HepG2 (cell line): ENCODE measurements at regions not wholly inside any gene's neighbourhood (a gene's known extent, or its start where the extent isn't known, plus 50 kb on each side); places are given as distances from the start of the nearest gene placed in this dataset.

ENCODE experiments used
- ATAC-seq: fragments of 200-7000 bp; cut with Tn5 transposase; 3 replicates; pipeline ENCODE4 v1.9.1; 2020; ENCODE audit warnings: mild to moderate bottlenecking, moderate library complexity
- BruUV-seq: library from RNA; stranded (reverse); fragments of 400-500 nt; replicated peaks from 2 replicates; lab custom pipeline; 2021; lab: Mats Ljungman, UMichigan
- CTCF ChIA-PET: fragments of 300-600 bp; formaldehyde crosslinking; extraction: SDS; loops from one replicate; lab custom pipeline; 2021; ENCODE audit warnings: low total read pairs, inconsistent platforms, low intra/inter-chr PET ratio; lab: Yijun Ruan, JAX
- POLR2A ChIA-PET: fragments of 350-600 bp; sonication (Branson Sonifier 250); formaldehyde crosslinking; loops from one replicate; lab custom pipeline; 2020; ENCODE audit warnings: antibody characterized with exemption, inconsistent platforms; lab: Yijun Ruan, JAX
- DNase-seq: peaks from one replicate; pipeline ENCODE4 v3.0.0-alpha.2; 2015; ENCODE audit warnings: low spot score
- FAIRE-seq: peaks from 3 replicates; lab custom pipeline; 2011; peaks lifted over from hg19 to GRCh38; lab: Jason Lieb, UNC
- H2AFZ ChIP-seq: one replicate; pipeline ENCODE4 v1.6.1; 2011; ENCODE audit warnings: low read length, inconsistent platforms
- H3K27ac ChIP-seq: fragments of 300-600 bp; 3 replicates; pipeline ENCODE4 v1.8.0; 2011; ENCODE audit warnings: mixed run types, mild to moderate bottlenecking, mixed read lengths, low read length, inconsistent platforms; ENCODE audit not compliant: insufficient read depth; ENCODE audit errors: extremely low read length
- H3K27me3 ChIP-seq, 2 experiments: fragments of 200-600 bp in 1 of 2; 2 replicates in 1 of 2; 3 replicates in 1 of 2; pipeline versions ENCODE4 v1.6.0 to v1.8.0; 2011; ENCODE audit warnings: low read length in 2 of 2, mild to moderate bottlenecking in 2 of 2, moderate library complexity in 2 of 2, inconsistent platforms in 1 of 2; ENCODE audit not compliant: insufficient read depth in 2 of 2, control insufficient read depth in 1 of 2
- H3K36me3 ChIP-seq, 2 experiments: fragments of 200-600 bp in 1 of 2; replicated peaks in 1 of 2; 2 replicates in 1 of 2; 3 replicates in 1 of 2; pipeline versions ENCODE4 v1.5.1 to v1.8.0; 2011; ENCODE audit warnings: low read length in 2 of 2, inconsistent platforms in 1 of 2; ENCODE audit not compliant: insufficient read depth in 2 of 2, control insufficient read depth in 1 of 2
- H3K4me1 ChIP-seq: 2 replicates; pipeline ENCODE4 v1.5.1; 2012; ENCODE audit warnings: low read length, inconsistent platforms; ENCODE audit not compliant: insufficient read depth
- H3K4me2 ChIP-seq: 2 replicates; pipeline ENCODE4 v1.6.0; 2011; ENCODE audit warnings: low read depth, low read length, inconsistent platforms
- H3K4me3 ChIP-seq, 3 experiments: fragments of 200-600 bp in 1 of 3; sonication (generic), shearing (Covaris generic) in 1 of 3; replicated peaks in 1 of 3; 2 replicates each; pipeline ENCODE4 v1.5.1; 2011 to 2016; ENCODE audit warnings: low read length in 3 of 3, inconsistent platforms in 2 of 3, low read depth in 2 of 3, mild to moderate bottlenecking in 2 of 3, control low read depth in 1 of 3, mixed read lengths in 1 of 3; ENCODE audit not compliant: insufficient read depth in 1 of 3
- H3K79me2 ChIP-seq: one replicate; pipeline ENCODE4 v1.6.1; 2011; ENCODE audit warnings: low read length, inconsistent platforms; ENCODE audit not compliant: insufficient read depth
- H3K9ac ChIP-seq: 2 replicates; pipeline ENCODE4 v1.6.0; 2011; ENCODE audit warnings: mild to moderate bottlenecking, low read depth, low read length, inconsistent platforms; ENCODE audit not compliant: insufficient read depth
- H3K9me3 ChIP-seq: 2 replicates; pipeline ENCODE4 v1.5.1; 2012; ENCODE audit warnings: mild to moderate bottlenecking, low read length
- H4K20me1 ChIP-seq: 2 replicates; pipeline ENCODE4 v1.6.0; 2011; ENCODE audit warnings: inconsistent platforms, mild to moderate bottlenecking, low read length, moderate library complexity; ENCODE audit not compliant: insufficient read depth
- BATF2 ChIP-seq: sonication (generic); formaldehyde crosslinking; IDR thresholded peaks from 2 replicates; pipeline ENCODE4 v1.8.0; 2022; ENCODE audit warnings: mild to moderate bottlenecking, missing genetic modification reagents, moderate library complexity
- BRD4 ChIP-seq: sonication (generic); formaldehyde crosslinking; IDR thresholded peaks from 2 replicates; pipeline ENCODE4 v1.4.0; 2020; ENCODE audit warnings: missing genetic modification reagents
- FIP1L1 ChIP-seq: fragments of 200-400 bp; formaldehyde crosslinking; IDR thresholded peaks from 2 replicates; pipeline ENCODE4 v1.6.1; 2018; ENCODE audit warnings: low read depth, mild to moderate bottlenecking, low read length, moderate library complexity, borderline replicate concordance; ENCODE audit not compliant: insufficient read depth
- KDM6A ChIP-seq: IDR thresholded peaks from 2 replicates; pipeline ENCODE4 v1.6.1; 2016; ENCODE audit warnings: low read depth
- MAFF ChIP-seq: IDR thresholded peaks from 2 replicates; pipeline ENCODE4 v1.6.1; 2011; ENCODE audit warnings: low read depth, low read length, improper control_type of control experiment
- MTA1 ChIP-seq: sonication (generic); formaldehyde crosslinking; IDR thresholded peaks from 2 replicates; pipeline ENCODE4 v1.4.0; 2020; ENCODE audit warnings: missing genetic modification reagents, mild to moderate bottlenecking, borderline replicate concordance
- NCOA1 ChIP-seq: sonication (generic); formaldehyde crosslinking; IDR thresholded peaks from 2 replicates; pipeline ENCODE4 v1.9.0; 2021; ENCODE audit warnings: missing genetic modification reagents
- RNF219 ChIP-seq: sonication (generic); formaldehyde crosslinking; IDR thresholded peaks from 2 replicates; pipeline ENCODE4 v1.5.0; 2020; ENCODE audit warnings: mild to moderate bottlenecking, missing genetic modification reagents
- ZNF577 ChIP-seq: sonication (generic); formaldehyde crosslinking; IDR thresholded peaks from 2 replicates; pipeline ENCODE4 v1.4.0; 2020; ENCODE audit warnings: mild to moderate bottlenecking, low read depth, missing genetic modification reagents, borderline replicate concordance
- ZNF724P ChIP-seq: sonication (generic); formaldehyde crosslinking; IDR thresholded peaks from 2 replicates; pipeline ENCODE4 v1.8.0; 2022; ENCODE audit warnings: missing genetic modification reagents, borderline replicate concordance
- ZNF773 ChIP-seq: sonication (generic); formaldehyde crosslinking; IDR thresholded peaks from 2 replicates; pipeline ENCODE4 v1.4.0; 2020; ENCODE audit warnings: missing genetic modification reagents, borderline replicate concordance
- WGBS: methylation state at CpG from one replicate; pipeline ENCODE4 v1.1.6; 2017; ENCODE audit warnings: low lambda C conversion rate; 5-methylcytosine and 5-hydroxymethylcytosine counted together
- in situ Hi-C: cut with HindIII; loops from 2 replicates; pipeline ENCODE4 v1.10.0; 2017; ENCODE audit warnings: low pct_unique_long_range_greater_than_20kb; ENCODE audit not compliant: extremely low pct_ligation_motif_present
- intact Hi-C: fragments of 100-400 bp; cut with micrococcal nuclease; formaldehyde crosslinking; loops from one replicate; pipeline ENCODE4 v1.10.0; 2022; ENCODE audit not compliant: unreplicated experiment
- TF ChIP-seq, protein P1 (sequence below): sonication (generic); formaldehyde crosslinking; IDR thresholded peaks from 2 replicates; pipeline ENCODE4 v1.4.0; 2020; ENCODE audit warnings: mild to moderate bottlenecking, missing genetic modification reagents
- TF ChIP-seq, protein P2 (sequence below): sonication (generic); formaldehyde crosslinking; IDR thresholded peaks from 2 replicates; pipeline ENCODE4 v1.4.0; 2020; ENCODE audit warnings: missing genetic modification reagents

GRCh38 chr12:21026302-21026701 is 104.7 kb upstream of the SLCO1B1 start:
- ATAC-seq (no peak), DNase-seq (no peak)
- in situ Hi-C loops, result no loop called here
- Histone ChIP-seq H3K36me3 (no peaks in the 10 kb centered on the region), H3K79me2 (no peaks in the 10 kb centered on the region), H3K9me3 (peaks cover 59% of the 10 kb centered on the region), H4K20me1 (no peaks in the 10 kb centered on the region)
- CTCF ChIA-PET, result no interaction called here
- TF ChIP-seq ZNF773 (CRISPR knock-in tag) (no peak), RNF219 (no peak), NCOA1 (no peak)
- TF ChIP-seq, all 625 proteins: peak for 0
- Histone ChIP-seq H3K4me3 (no peak overlapping the region), H3K4me2 (no peak overlapping the region), H3K9ac (no peak overlapping the region), H2AFZ (no peak overlapping the region), H3K27me3 (no peaks in the 10 kb centered on the region; a peak in 1 of 5 replicates), H3K4me1 (no peaks in the 10 kb centered on the region), H3K27ac (no peak overlapping the region)
- WGBS, result 1% methylated on average over 3 of the region's 3 CpGs
- intact Hi-C loops, result no loop called here
- POLR2A ChIA-PET, result no interaction called here
- no TSS peak for BruUV-seq
- no peak for FAIRE-seq

DNA sequence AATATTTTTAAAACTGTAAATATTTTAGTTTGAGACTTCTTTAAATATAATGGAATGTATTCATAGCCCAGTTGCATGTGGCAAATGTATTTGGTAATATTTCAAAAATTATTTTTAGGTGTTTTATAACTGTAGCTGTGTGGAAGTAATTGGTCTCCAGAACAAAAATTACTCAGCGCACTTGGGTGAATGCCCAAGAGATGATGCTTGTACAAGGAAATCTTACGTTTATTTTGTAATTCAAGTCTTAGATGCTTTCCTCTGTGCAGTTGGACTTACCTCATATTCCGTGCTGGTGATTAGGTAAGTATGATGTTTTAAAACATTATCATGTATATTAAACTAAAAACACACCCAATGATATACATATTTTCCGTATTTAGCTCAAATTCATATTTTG is 76.7 kb upstream of the SLCO1B1 start:
- peaks cover 55% of the 10 kb centered on the region for H3K9me3 ChIP-seq
- H3K36me3 ChIP-seq, result no peaks in the 10 kb centered on the region
- H4K20me1 ChIP-seq, result no peaks in the 10 kb centered on the region
- H2AFZ ChIP-seq, result no peak overlapping the region
- intact Hi-C loops (no loop called here), in situ Hi-C loops (no loop called here)
- ChIA-PET CTCF (no interaction called here), POLR2A (no interaction called here)
- no peak overlapping the region for H3K4me2 ChIP-seq
- no peak for DNase-seq
- no peaks in the 10 kb centered on the region for H3K27me3 ChIP-seq
- 33% methylated on average over 4 of the region's 4 CpGs for WGBS
- no peaks in the 10 kb centered on the region for H3K4me1 ChIP-seq
- BruUV-seq, result no TSS peak
- no peak for FAIRE-seq
- no peaks in the 10 kb centered on the region for H3K79me2 ChIP-seq
- H3K4me3 ChIP-seq, result no peak overlapping the region
- ATAC-seq, result no peak
- no peak overlapping the region for H3K27ac ChIP-seq
- no peak overlapping the region for H3K9ac ChIP-seq
- TF ChIP-seq MAFF (no peak), FIP1L1 (no peak), KDM6A (CRISPR knock-in tag) (no peak), MTA1 (CRISPR knock-in tag) (no peak), ZNF577 (CRISPR knock-in tag) (no peak), BATF2 (CRISPR knock-in tag) (no peak), ZNF724P (CRISPR knock-in tag) (no peak), BRD4 (no peak)
- TF ChIP-seq, protein P1, sequence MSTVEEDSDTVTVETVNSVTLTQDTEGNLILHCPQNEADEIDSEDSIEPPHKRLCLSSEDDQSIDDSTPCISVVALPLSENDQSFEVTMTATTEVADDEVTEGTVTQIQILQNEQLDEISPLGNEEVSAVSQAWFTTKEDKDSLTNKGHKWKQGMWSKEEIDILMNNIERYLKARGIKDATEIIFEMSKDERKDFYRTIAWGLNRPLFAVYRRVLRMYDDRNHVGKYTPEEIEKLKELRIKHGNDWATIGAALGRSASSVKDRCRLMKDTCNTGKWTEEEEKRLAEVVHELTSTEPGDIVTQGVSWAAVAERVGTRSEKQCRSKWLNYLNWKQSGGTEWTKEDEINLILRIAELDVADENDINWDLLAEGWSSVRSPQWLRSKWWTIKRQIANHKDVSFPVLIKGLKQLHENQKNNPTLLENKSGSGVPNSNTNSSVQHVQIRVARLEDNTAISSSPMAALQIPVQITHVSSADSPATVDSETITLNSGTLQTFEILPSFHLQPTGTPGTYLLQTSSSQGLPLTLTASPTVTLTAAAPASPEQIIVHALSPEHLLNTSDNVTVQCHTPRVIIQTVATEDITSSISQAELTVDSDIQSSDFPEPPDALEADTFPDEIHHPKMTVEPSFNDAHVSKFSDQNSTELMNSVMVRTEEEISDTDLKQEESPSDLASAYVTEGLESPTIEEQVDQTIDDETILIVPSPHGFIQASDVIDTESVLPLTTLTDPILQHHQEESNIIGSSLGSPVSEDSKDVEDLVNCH, result no peak
- TF ChIP-seq, protein P2, sequence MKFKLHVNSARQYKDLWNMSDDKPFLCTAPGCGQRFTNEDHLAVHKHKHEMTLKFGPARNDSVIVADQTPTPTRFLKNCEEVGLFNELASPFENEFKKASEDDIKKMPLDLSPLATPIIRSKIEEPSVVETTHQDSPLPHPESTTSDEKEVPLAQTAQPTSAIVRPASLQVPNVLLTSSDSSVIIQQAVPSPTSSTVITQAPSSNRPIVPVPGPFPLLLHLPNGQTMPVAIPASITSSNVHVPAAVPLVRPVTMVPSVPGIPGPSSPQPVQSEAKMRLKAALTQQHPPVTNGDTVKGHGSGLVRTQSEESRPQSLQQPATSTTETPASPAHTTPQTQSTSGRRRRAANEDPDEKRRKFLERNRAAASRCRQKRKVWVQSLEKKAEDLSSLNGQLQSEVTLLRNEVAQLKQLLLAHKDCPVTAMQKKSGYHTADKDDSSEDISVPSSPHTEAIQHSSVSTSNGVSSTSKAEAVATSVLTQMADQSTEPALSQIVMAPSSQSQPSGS (CRISPR knock-in tag), result no peak
